ENCODE measurements at regions not wholly inside any gene's neighbourhood (a gene's known extent, or its start where the extent isn't known, plus 50 kb on each side); places are given as distances from the start of the nearest gene placed in this dataset.

GRCh38 chr7:26061678-26062603, 90.1 kb upstream of the NFE2L3 start:
- peaks cover 0 to 3% of the 10 kb centered on the region in 2 experiments; a peak in 1 of 4 replicates for H3K4me1 ChIP-seq (ENCODE audit: control insufficient read depth in 1 of 2, insufficient read depth in 2 of 2, low read length in 2 of 2)
- intact Hi-C loops (cut with micrococcal nuclease): loop anchor here (1.0 kb wide), 1 partner anchor 170 kb away; no protein-coding TSS in a partner anchor
- no peaks in the 10 kb centered on the region for H3K36me3 ChIP-seq (ENCODE audit: control insufficient read depth in 1 of 2, insufficient read depth in 2 of 2, low read length in 2 of 2)
- H3K27ac ChIP-seq (ENCODE audit: low read depth, low read length): no peak overlapping the region
- DNase-seq (ENCODE audit: low read depth, low spot score) (peak; percentile 80), ATAC-seq (peak; percentile 98)
- RAD21 ChIA-PET (ENCODE audit: low non-redundant PET in 1 of 2, low total read pairs in 2 of 2, uncharacterized antibody in 2 of 2, unreplicated experiment in 2 of 2): interaction anchor here in 1 of 2 experiments (1.4 kb wide), 1 partner anchor 167 kb away, joined by 4 read pairs; no protein-coding TSS in a partner anchor
- H4K20me1 ChIP-seq (ENCODE audit: insufficient read depth): no peaks in the 10 kb centered on the region
- H3K9me2 ChIP-seq (ENCODE audit: insufficient read depth): no peaks in the 10 kb centered on the region
- no peaks in the 10 kb centered on the region for H3K27me3 ChIP-seq (ENCODE audit: insufficient read depth, low read length)
- H3K9me3 ChIP-seq (ENCODE audit: control insufficient read depth in 1 of 2, insufficient read depth in 1 of 2, low read depth in 1 of 2, low read length in 2 of 2): no peaks in the 10 kb centered on the region
- no peaks in the 10 kb centered on the region for H3K79me2 ChIP-seq (ENCODE audit: insufficient read depth, low read length)
- H3K4me2 ChIP-seq (ENCODE audit: low read length): no peak overlapping the region; the same call in 1 of the 2 replicates
- CTCF ChIA-PET: interaction anchor here (0.6 to 1.3 kb wide), 2 partner anchors 26 to 199 kb away, joined by 3 read pairs; no protein-coding TSS in a partner anchor
- no peak overlapping the region for H3K4me3 ChIP-seq (replicated peaks in 1 of 2; ENCODE audit: low read depth in 1 of 2, low read length in 2 of 2)
- BruUV-seq (replicated peaks): no TSS peak
- TF ChIP-seq YY1 (IDR thresholded peaks at IDR 0.05; ENCODE audit: extremely low read depth, insufficient replicate concordance, low read depth, low read length) (no peak), JUND (IDR thresholded peaks at IDR 0.05) (no peak), EZH2phosphoT487 (IDR thresholded peaks at IDR 0.05; ENCODE audit: borderline replicate concordance) (no peak), CTCF (IDR thresholded peaks at IDR 0.05 in 2 of 3, conservative IDR thresholded peaks at IDR 0.05 in 1 of 3; ENCODE audit: borderline replicate concordance in 1 of 3, insufficient read depth in 1 of 3, low read depth in 2 of 3, low read length in 2 of 3) (peak; percentile 73 to 93 (median 84)), POLR2A (IDR thresholded peaks at IDR 0.05; ENCODE audit: borderline replicate concordance, extremely low read depth, insufficient read depth, insufficient read length) (no peak), ELF1 (IDR thresholded peaks at IDR 0.05; ENCODE audit: borderline replicate concordance, low read depth) (no peak), EZH2 (IDR thresholded peaks at IDR 0.05) (no peak), CBX3 (IDR thresholded peaks at IDR 0.05; ENCODE audit: low read depth) (peak; percentile 72), ZBTB33 (IDR thresholded peaks at IDR 0.05; ENCODE audit: extremely low read depth, insufficient replicate concordance, low read length) (no peak), POLR2AphosphoS5 (IDR thresholded peaks at IDR 0.05; ENCODE audit: low read depth, low read length) (no peak), MAX (IDR thresholded peaks at IDR 0.05) (no peak), RAD21 (IDR thresholded peaks at IDR 0.05; ENCODE audit: low read depth) (peak; percentile 82), EGR1 (IDR thresholded peaks at IDR 0.05; ENCODE audit: low read depth) (no peak), TCF7L2 (IDR thresholded peaks at IDR 0.05; ENCODE audit: borderline replicate concordance, extremely low read depth, insufficient read depth, insufficient read length) (no peak), SIN3A (IDR thresholded peaks at IDR 0.05; ENCODE audit: low read depth) (no peak), CEBPB (IDR thresholded peaks at IDR 0.05; ENCODE audit: low read depth) (no peak)
- H3K9ac ChIP-seq (ENCODE audit: low read length): no peak overlapping the region
- H2AFZ ChIP-seq (ENCODE audit: low read depth, low read length, poor library complexity, severe bottlenecking): peak overlapping the region; percentile 93
- POLR2A ChIA-PET: no interaction called here

Measured in HCT116 (cell line).